Stimulated activated naive CD8-positive, alpha-beta T cell treated with anti-CD3 and anti-CD28 coated beads, Interleukin-15, Interleukin-2, amounts not matched to agents 100 U/mL and 50 U/mL, for 24 hours (primary cell): ENCODE measurements at regions not wholly inside any gene's neighbourhood (a gene's known extent, or its start where the extent isn't known, plus 50 kb on each side); places are given as distances from the start of the nearest gene placed in this dataset.

Source experiments
- ATAC-seq: fragments of 150-1000 bp; cut with Tn5 transposase; one replicate; pipeline ENCODE4 v1.10.0; 2021
- DNase-seq: peaks from one replicate; pipeline ENCODE4 v3.0.0; 2021

DNA sequence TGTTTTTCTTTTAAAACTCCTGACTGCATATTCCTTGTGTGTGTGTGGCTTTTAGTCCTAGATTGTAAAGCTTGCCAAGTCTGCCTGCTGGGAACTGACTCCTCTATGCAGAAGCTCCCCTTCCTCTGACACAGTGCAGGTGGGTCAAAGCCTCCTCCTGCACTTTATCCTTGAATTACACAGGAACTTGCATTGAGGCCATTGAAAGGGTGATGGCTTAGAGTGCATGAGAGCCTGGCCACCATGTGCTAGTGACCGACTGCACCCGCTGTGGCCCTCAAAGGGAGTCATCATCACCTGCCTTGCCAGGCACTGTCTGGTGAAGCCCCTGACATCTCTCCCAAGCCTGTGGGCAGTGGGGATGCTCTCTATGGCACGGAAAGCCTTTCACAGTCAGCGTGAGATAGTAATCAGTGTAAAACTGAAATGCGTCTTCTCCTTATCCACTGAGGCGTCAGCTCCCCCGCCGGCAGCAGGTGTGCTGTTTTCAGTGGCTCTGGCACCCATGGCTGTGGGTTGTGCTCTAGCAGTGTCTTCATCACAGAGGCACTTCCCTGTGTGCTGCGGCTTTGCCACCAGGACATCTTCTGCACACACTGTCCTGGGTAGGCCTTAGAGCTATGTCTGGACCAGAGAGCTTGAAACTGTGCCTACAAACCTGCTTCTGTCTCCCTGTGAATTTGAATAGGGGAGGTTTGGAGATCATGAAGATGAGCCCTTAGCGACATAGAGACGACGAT is 87.9 kb downstream of the THBS2 start:
- ATAC-seq: no peak
- DNase-seq: no peak

DNA sequence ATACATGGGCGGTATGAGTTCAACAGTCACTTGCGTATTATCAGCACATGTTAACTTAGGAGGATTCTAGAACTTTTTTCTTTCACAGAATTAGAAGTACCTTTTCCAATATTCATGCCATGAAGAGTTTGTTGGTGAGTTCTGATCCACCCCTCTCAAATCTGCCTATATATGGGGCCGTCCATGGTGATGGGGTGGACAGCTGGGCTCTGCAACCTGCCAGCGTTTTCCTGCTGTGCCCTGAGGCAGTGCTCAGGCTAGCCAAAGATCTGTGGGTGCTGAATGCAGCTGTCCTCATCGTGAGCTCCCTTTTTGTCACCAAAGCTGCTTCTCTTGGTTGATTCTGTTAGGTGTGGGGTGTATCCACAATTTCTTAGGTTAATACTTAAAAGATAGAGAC is 88.7 kb downstream of the THBS2 start:
- no peak for ATAC-seq
- no peak for DNase-seq

DNA sequence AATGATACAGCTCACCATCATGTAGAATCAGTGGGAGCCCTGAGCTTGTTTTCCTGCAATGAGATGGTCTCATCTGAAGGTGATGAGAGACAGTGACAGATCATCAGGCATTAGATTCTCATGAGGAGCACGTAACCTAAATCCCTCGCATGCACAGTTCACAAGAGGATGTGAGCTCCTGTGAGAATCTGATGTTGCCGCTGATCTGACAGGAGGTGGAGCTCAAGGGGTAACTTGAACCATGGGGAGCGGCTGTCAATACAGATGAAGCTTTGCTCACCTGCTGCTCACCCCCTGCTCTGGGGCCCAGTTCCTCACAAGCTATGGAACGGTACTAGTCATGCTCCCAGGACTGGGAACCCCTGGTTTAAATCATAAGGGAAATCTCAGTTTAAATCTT is 89.2 kb downstream of the THBS2 start:
- DNase-seq (no peak), ATAC-seq (no peak)

DNA sequence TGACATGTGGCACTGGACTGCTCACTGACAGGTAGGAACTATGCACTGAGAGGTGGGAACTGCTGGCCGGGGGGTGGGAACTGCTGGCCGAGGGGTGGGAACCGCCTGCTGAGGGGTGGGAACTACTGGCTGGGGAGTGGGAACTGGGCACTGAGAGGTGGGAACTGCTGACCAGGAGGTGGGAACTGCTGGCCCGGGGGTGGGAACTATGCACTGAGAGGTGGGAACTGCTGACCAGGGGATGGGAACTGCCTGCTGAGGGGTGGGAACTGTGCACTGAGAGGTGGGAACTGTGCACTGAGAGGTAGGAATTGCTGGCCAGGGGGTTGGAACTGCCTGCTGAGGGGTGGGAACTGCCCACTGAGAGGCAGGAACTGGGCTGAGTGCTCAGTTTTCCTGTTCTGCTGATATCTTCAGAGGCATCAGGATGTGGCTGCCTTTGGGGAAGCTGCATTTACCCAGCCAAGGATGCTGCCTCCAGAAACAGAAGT is 90.2 kb downstream of the THBS2 start:
- no peak for ATAC-seq
- DNase-seq: no peak

DNA sequence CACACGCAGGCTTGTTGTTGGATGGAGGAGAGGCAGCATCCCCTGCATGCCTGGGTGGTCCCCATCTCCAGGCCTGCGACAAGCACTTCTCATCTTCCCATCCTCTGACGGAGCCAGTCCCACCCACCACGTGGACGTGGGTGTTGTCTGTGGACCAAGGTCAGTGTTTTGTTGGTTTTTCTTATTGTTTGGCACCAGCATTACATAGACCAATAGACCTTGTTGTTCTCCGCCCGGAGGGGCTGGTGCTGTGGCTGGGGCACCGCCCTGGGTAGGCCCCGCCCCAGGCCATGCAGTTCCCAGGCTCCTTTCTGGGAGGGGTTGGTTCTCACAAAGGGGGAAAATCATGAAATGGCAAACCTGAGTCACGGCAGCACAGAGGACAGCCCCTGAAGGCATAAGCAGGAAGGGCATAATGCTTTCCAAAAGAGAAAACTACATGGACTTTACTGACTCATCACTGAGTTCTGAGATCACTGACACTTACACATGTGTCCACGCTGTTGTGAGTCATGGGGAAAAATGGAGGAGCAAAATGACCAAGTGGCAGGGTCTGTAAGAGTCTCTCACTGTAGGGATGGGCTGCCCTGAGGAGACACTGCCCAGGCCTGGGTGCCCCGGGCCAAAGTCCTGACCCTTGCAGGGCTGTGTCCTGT is 90.8 kb downstream of the THBS2 start:
- ATAC-seq: peak; percentile 86

DNA sequence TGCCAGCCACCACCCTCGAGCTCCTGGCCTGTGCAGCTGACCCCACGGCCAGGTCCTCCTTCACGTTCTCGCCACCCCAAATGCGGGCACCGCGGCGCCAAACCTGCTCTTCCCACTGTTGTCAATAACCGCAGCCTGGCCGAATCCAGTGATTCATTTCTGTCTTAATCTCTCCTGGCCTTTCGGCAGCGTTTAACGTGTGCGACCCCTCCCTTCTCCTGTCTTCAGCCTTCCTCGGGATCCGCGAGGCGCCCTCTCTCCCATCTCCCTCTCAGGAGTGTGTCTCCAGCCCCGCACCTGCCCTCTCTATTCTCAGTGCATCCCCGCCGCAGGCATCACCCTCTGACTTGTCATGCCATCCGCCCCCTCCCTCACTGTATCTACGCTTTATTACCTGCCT is 91.4 kb downstream of the THBS2 start:
- DNase-seq: no peak
- ATAC-seq: no peak

More for the DNA sequence above, 90.8 kb downstream of the THBS2 start:
- peak; percentile 42 for DNase-seq

DNA sequence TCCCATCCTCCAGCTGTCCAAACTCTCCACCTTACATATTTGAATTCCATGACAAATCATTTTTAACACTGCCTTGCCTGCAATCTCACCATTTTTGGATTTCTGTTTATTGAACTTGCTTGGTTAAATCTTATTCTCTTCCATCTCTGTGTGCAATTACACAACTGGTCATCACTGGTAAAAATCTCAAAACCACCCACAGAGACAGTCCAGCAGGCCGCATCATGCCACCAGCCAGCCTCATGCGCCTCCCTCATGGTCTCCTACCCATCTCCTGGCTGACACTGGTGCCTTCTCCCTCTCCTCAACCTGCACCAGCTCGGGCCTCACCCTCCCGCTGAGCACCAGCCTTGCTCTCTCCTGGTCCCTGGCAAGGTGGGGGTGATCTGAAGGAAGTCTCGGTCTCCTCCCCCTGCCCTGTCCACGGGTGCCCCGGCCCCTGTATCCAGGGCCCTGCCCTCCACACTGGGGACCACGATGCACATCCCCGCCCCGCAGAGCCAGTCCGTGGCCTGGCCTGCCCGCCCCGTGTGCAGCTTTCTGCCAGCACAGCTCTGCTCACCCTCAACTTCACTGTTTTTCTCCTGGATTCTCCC is 92.0 kb downstream of the THBS2 start:
- no peak for DNase-seq
- no peak for ATAC-seq

DNA sequence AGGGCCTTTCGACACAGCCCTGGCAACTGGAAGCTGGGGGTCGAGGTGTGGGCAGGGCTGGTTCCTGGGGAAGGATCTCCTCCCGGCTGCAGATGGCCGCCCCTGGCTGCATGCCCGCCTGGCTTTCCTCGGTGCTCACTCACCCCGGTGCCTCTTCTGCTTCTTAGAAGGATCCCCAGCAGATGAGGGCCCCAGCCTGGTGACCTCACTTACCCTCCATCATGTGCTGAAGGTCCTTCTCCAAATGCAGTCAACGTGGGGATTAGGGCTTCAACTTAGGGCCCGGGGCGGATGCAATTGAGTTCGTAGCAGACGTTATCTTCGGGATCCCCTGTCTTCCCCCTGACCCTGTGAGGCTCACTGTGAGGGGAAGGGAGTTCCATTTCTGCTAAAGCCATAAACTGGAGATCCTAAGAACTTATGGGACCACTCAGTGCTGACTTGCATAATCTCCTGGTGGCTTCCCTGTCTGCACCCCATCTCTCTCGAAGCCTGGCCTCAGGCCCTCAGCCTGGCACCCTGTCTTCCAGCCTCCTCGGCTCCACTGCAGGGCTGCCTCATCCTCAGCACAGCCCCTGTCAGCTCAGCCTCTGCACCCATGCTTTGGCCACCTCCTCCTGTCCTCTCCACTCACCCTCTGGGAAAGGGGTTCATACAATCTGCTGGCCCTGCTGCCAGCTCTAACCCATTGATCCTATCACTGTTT is 92.6 kb downstream of the THBS2 start:
- no peak for DNase-seq
- ATAC-seq: no peak

DNA sequence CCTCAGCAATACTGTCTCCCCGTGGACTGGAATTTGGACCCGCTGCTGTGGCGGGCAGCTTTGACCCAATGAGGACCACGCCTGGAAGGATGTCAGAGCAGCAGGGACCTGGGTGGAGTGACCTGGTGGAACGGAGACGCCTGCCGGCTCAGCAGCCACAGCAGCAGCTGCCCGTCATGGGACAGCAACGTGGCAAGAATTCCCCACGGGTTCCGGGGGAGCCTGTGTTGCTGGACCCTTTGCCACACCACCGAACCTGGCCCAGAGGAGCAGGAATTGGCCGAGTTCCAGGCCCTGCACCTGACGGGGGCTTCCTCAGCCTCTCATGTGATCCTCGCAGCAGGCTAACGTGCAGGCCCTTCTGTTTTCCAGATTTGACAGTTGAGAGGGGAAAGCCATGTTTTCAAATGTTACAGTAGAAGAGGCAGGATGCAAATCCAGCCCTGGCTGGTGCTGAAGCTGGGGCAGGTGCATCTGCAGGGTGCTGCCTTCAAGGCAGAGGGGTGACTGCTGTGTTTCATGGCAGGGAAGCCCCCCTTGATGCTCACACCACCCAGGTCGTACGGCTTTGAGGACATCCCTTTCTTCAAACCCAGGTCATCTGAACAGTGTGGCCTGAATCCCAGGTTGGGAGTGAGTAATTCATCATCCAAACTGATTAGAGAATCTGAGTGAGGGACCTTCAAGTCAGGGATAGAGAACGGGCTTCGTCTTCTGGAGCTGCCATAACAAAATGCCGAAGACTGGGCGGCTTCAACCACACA is 93.4 kb downstream of the THBS2 start:
- no peak for ATAC-seq

DNA sequence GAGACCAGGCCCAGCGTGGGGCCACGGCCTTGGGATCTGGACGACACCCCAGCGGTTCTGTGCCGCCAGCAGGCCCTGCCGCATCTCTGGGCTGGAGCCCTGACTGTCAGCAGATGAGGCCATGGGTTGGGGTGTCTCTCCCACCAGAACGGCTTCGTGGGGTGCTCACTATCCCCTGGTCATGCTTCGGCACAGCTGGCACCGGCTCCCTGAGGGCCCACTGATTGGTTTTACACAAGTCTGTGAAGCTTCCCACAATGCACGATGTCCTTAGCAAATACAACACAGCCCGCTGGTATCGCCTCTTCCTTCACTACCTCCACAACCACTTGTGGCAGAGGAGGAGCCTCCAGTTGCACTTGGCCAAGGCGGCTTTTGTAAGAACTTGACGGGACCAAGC is 94.3 kb downstream of the THBS2 start:
- no peak for ATAC-seq
- DNase-seq: no peak

More for the DNA sequence above, 93.4 kb downstream of the THBS2 start:
- DNase-seq: no peak

DNA sequence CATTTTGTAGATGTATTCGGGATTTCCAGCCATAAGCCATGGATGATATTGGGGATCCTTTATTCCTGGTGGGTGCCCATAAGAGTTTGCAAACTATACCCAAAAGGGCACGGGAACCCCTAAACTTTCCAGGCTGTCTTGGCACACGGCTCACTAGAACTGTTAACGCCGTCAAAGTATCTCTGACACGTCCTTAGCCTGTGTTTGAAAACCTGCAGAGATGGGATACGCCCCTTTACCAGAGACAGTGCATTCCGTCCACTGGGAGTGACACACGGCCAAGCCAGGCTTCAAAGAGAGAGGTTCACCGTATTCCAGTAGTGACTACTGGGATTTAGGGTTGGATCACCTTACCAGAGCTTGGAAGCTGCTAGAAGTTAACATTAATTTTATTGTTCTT is 95.0 kb downstream of the THBS2 start:
- DNase-seq: no peak
- ATAC-seq: no peak

DNA sequence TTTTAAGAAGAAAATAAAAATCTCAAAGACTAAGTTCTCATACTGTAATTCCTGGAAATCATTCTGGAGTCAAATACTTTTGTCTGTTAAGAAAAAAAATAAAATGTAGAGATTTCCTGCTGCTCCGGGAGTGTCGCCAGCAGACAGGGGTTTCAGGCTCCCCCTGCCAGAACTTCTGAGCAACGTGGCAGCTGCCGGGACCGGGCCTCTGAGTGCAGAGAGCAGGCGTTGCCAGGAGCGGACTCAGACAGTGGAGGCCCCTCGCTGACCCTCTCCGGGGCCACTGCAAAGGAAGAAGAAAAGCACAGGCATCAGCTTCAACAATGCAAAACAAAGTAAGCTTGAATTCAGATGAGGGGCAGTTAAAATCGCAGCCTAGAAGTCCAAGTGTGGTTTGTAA is 95.5 kb downstream of the THBS2 start:
- ATAC-seq: no peak
- DNase-seq: no peak

DNA sequence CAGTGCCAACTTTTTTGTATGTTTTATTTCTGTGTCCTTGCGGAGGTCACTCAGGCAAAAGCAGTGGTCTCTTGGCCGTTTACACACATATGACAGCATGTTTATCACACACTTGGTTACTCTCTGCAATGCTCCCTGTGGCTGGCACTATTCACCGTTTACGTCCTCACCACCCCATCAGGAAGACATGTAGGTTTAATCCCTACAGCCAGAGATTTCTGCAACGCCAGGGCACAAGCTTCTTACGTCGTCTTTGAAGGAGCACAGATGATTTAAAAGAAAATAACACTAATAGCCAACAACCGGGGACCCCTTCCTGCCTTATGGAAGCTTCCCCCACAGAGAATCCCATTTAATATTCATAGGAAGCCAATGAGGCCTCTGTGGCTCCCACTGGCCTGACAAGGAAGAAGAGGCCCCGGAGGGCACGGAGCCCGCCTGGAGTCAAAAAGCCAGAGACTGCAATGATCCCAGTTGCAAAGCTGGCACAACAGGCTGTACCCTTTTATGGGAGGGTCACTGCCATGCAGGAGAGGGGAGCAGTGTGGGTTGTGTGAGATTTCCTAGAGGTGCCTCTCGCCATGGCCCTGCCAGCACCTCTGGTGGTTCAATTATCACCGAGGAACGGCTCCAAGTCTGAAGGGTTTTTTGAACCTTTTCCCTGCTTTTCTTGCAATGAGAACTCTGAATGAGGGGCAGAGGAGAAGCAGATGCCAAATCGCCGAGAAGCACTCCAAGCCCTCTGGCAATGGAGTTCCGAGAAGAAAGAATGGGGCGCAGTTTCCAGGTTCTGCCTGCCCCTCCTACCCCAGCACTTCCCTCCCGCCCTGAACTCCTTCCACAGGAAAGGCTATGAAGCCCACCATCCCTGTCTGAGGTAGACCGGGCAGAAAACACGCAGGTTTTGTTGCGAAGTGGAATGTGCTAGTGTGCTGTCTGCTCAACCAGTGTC is 96.2 kb downstream of the THBS2 start:
- DNase-seq: no peak
- no peak for ATAC-seq

DNA sequence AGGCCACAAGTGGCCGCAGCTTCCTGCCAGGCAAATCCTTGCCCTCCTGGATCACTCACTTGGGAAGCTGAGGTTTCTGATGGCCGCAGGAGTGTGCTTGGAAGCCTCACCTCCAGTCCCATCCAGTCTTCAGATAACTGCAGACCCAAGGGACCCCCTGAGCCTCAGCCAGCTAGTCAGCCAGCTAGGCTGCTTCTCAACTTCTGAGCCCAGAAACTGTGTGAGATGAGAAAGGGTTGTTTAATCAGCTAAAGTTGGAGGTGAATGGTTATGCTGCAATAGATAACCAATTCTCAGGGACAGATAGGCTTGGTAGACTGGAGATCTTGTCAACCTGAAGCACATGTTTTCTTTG is 96.9 kb downstream of the THBS2 start:
- DNase-seq (no peak), ATAC-seq (no peak)

DNA sequence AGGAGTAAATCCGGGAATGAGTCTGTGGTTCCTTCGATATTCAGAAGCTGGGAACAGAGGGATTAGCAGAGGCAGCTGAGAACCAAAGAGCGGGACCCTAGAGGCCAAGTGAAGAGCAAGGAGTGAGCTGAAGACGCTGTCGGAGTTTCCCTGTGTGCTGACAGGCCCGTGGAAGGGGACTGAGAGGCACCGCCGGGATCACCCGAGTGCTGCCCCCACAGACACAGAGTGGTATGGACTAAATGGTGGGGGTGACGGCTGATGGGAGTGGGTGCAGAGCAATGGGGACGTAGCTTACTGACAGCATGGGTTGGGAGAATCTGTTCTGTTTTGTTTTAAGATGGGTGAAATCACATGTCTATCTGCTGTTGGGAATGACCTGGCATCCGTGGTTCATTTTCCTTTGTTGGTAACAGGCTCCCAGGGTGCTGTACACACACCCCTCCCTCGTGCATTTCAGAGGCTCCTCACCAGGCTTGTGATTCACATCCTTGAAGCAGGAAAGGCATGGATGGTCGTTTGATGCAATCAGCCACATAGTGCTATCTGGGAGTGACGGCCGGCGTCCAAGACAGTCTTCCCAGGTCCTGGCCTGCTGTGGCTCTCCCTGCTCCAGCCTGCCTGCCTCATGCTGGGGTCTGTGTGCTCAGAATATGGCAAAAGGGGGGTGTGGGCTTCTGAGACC is 97.4 kb downstream of the THBS2 start:
- no peak for ATAC-seq
- DNase-seq: no peak

DNA sequence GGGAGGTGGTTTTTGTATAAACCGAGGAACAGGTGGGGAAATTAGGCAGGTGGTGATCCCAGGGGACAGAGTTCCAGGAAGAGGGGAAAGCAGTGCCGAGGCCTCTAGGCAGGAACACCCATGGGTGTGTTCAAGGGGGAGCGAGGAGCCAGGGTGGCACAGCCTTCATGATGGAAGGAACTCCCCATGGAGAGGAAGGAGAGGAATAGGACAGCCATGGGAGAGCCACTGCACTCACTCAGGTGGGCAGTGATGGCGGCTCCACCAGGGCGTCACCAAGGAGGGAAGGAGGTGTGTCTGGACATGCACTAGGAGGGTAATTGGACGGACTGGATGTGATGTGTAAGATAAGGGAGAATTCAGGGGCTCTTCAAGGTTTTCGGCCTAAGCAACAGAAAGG is 98.2 kb downstream of the THBS2 start:
- DNase-seq: no peak
- ATAC-seq: no peak

DNA sequence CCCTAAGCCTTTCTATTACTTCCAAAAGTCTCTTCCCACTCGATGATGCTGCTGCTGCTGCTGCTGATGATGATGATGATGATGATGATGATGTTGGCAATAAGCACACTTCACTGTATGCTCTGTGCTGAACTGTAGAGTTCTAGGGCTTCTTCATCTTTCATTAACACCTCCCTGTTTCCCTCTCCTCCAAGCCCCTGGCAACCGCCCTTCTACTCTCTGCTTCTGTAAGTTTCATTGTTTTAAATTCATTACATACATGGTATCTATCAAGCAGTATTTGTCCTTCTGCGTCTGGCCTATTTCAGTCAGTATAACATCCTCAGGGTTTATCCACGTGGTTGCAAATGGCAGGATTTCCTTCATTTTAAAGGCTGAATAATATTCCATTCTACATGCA is 100.2 kb downstream of the THBS2 start:
- no peak for ATAC-seq
- no peak for DNase-seq

DNA sequence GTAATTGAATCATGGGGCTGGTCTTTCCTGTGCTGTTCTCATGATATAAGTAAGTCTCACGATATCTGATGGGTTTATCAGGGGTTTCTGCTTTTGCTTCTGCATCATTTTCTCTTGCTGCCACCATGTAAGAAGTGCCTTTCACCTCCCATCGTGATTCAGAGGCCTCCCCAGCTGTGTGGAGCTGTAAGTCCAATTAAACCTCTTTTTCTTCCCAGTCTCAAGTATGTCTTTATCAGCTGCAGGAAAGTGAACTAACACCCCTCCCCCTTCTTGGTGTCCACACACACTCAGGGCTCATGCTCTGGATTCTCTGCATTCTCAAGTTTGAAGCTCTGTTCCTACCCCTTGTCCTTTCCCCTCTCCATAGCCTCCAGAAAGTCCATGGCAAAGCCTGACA is 107.1 kb downstream of the THBS2 start:
- DNase-seq (no peak), ATAC-seq (no peak)

DNA sequence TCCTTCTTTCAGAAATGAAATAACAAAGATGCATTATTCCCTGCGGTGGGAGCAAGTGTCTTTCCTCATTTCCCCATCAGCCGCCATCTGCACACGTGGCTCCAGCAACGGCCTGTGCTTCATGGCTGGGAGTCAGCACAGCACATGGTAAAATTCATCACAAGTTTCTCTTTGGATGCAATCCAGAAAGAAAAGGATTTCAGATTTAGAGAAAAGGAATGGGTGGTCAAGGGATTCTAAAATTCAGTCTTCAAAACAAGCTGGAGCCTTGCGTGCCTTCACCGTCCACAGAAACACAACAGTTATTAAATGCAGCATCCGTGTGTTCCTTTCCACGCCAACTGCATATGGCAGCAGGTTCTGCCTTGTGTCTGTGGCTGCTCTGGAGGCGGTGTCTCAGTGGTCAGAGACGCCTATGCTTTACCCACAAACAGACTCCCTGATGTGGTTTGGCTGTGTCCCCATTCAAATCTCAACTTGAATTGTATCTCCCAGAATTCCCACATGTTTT is 107.6 kb downstream of the THBS2 start:
- ATAC-seq: no peak
- DNase-seq: no peak

DNA sequence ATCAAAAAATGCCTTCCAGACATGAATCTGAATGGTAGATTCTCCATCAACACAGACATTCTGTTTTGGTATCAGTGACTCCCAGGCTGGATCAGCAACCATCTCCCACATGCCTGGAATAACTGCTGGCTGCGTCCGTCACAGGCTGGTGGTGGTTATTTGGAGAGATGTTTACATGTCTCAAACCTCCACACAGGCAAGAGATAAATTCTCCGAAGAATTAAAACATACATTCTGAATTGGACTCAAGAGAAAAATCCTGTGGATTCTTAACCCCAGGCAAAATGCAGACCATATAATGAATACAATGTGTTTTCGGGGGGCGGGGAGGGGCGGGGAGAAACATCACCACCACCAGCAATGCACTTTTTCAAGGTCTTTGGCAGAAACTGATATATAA is 108.2 kb downstream of the THBS2 start:
- ATAC-seq (no peak), DNase-seq (no peak)
